ENCODE measurements at regions not wholly inside any gene's neighbourhood (a gene's known extent, or its start where the extent isn't known, plus 50 kb on each side); places are given as distances from the start of the nearest gene placed in this dataset.

- DNase-seq (ENCODE audit: low read depth in 2 of 2), result no peak
Measured at GRCh38 chr15:79373113-79373512, 59.0 kb upstream of the MINAR1 start.

GRCh38 chr15:79373728-79374127 lies 58.4 kb upstream of the MINAR1 start:
- DNase-seq (ENCODE audit: low read depth in 2 of 2), result no peak

DNA sequence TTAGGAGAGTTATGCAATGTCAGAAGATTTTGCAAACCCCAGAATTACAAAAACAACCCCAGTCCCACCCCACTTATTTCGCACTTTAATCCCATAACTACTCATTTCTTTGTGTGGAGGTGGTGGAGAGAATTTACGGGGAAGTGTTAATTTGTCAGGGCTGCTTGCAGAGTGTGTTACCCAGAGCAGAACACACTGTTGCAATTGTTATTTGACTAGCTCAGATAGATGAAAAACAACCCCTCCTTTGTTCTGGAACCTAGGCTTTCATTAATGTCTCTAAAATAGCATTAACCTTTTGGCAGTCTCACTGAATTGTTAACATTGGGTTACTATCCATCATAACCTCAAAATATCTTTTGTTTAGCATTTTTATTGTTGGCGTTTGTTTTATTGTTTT lies 55.8 kb upstream of the MINAR1 start:
- no peak for DNase-seq (ENCODE audit: low read depth in 2 of 2)

DNA sequence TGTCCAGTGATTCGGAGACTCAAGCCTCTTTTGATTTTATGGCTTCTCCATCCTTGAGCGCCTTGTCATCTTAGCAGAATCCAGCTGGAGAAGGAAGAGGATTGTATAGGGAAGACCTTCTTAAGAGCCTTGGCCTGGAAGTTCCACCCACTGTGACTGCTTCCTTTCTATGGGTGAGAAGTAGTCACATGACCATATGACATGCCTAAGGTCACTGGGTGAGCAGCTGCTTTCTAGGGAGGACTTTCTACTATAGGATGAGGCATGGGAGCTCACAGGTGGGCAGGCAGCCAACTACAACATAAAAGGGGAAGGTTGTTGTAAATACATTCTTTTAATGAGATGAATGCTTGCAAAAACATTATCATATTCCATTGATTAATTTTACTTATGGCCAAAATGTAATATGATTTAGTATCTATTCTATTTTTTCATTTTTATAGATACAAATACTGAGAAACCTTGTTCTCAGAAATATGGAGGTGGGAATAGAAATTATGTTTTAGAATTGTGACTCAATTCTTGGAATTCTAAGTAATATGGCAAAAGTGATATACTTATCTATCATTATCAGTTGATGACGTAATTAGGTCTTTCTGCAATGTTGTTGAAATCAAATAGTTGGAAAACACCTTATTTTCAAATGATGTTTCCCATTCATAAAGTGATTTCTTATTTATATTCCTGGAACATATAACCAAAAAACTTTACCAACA lies 53.6 kb upstream of the MINAR1 start:
- no peak for DNase-seq (ENCODE audit: low read depth in 2 of 2)

DNA sequence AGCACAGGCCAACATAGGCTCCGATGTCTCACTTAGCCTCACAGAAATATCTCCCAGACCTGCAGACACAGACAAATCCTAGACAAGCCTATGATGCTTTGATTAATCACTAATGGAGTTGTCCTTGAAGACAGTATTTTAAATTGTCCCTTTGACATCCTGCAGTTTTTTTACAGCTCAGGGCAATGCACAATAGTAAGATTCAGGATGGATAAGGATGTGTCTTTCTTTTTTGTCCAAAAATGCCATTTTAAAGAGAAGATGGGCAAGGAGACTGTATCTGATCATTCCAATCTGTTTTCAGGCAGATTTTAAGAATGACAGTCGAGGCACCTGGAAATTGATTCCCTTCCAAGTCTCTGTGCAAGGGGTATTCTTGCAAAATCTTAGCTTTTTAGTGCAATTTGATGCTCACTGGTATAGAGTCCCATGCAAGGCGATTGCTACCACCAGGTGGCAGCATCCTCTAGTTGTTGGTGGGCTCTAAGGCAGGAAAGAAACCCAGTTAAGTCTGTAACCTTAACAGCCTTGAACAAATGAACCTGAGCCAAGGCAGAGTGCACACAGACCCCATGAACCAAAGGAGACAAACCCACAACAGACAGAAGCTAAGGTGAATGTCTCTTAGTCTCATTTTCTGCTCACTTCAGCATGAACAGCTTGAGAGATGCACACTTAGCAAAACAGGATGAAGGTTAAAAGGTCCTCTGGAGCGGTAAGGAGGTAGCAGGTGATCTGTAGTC lies 51.2 kb upstream of the MINAR1 start:
- DNase-seq (ENCODE audit: low read depth in 2 of 2), result peak; percentile 37 to 62

DNA sequence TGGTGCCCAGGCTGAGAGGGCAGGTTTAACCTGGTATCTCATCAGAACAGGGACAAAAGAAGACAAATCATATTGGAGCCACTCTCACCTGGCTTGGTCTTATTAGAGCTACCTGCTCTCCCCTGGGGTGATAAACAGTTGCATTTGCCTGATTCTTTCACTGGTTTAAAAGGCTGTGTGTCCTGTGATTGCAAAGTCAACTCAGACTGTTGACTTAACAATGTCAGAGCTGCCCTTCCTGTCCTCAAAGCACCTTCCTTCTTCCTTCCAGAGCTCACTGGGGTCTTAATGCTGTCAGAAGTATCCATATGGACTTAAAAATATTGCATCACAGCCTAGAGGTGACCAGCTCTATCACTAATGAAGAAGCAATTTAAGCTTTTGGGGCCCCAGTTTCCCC lies 50.5 kb upstream of the MINAR1 start:
- no peak for DNase-seq (ENCODE audit: low read depth in 2 of 2)

Measured in stimulated activated CD8-positive, alpha-beta memory T cell treated with anti-CD3 and anti-CD28 coated beads, Interleukin-2, amount 100 ng/mL, for 1 hour (primary cell).